ENCODE measurements at regions not wholly inside any gene's neighbourhood (a gene's known extent, or its start where the extent isn't known, plus 50 kb on each side); places are given as distances from the start of the nearest gene placed in this dataset.

- no peak for TF ChIP-seq HDGF (IDR thresholded peaks at IDR 0.05; ENCODE audit: borderline replicate concordance)
- no peak for TF ChIP-seq FOXA1 (IDR thresholded peaks at IDR 0.05)
- no peak for TF ChIP-seq ARNT (IDR thresholded peaks at IDR 0.05)
- no peak for TF ChIP-seq TARDBP (IDR thresholded peaks at IDR 0.05)
- no peak for TF ChIP-seq L3MBTL2 (conservative IDR thresholded peaks at IDR 0.05)
- TF ChIP-seq PKNOX1 (IDR thresholded peaks at IDR 0.05) = no peak
- no peak for TF ChIP-seq FOXM1 (IDR thresholded peaks at IDR 0.05; ENCODE audit: borderline replicate concordance)
- TF ChIP-seq BHLHE40 (IDR thresholded peaks at IDR 0.05; ENCODE audit: borderline replicate concordance) = no peak
- TF ChIP-seq SP1 (IDR thresholded peaks at IDR 0.05) = no peak
- TF ChIP-seq NFRKB (IDR thresholded peaks at IDR 0.05) = no peak
- TF ChIP-seq FOXK2 (IDR thresholded peaks at IDR 0.05) = no peak
- no peak for TF ChIP-seq SUZ12 (IDR thresholded peaks at IDR 0.05)
- TF ChIP-seq ELF4 (IDR thresholded peaks at IDR 0.05) = no peak
- TF ChIP-seq LEF1 (IDR thresholded peaks at IDR 0.05; ENCODE audit: borderline replicate concordance) = no peak
- TF ChIP-seq CTBP1 (IDR thresholded peaks at IDR 0.05; ENCODE audit: borderline replicate concordance) = no peak
- POLR2A ChIA-PET = no interaction called here
- DNase-seq (ENCODE audit: extremely low spot score) = no peak
- CTCF ChIA-PET = no interaction called here
Measured at GRCh38 chr13:72132075-72132474, 265.1 kb upstream of the DACH1 start.

- no peak for DNase-seq (ENCODE audit: extremely low spot score)
- CTCF ChIA-PET = no interaction called here
Measured at GRCh38 chr13:72129117-72129516, 262.1 kb upstream of the DACH1 start.

GRCh38 chr13:72127031-72127430, 260.0 kb upstream of the DACH1 start:
- TF ChIP-seq PKNOX1 (IDR thresholded peaks at IDR 0.05) (no peak), FOXK2 (IDR thresholded peaks at IDR 0.05) (no peak), ARNT (IDR thresholded peaks at IDR 0.05) (no peak), CTBP1 (IDR thresholded peaks at IDR 0.05; ENCODE audit: borderline replicate concordance) (no peak), BHLHE40 (IDR thresholded peaks at IDR 0.05; ENCODE audit: borderline replicate concordance) (no peak), SUZ12 (IDR thresholded peaks at IDR 0.05) (no peak), HDGF (IDR thresholded peaks at IDR 0.05; ENCODE audit: borderline replicate concordance) (no peak), SP1 (IDR thresholded peaks at IDR 0.05) (no peak)
- POLR2A ChIA-PET = no interaction called here
- no peak for DNase-seq (ENCODE audit: extremely low spot score)
- CTCF ChIA-PET = interaction anchor here (0.6 kb wide), 1 partner anchor 13 kb away, joined by 3 read pairs; no protein-coding TSS in a partner anchor

More at GRCh38 chr13:72129117-72129516, 262.1 kb upstream of the DACH1 start:
- POLR2A ChIA-PET = no interaction called here
- TF ChIP-seq FOXM1 (IDR thresholded peaks at IDR 0.05; ENCODE audit: borderline replicate concordance) = no peak
- TF ChIP-seq L3MBTL2 (conservative IDR thresholded peaks at IDR 0.05) = no peak
- no peak for TF ChIP-seq FOXA1 (IDR thresholded peaks at IDR 0.05)
- no peak for TF ChIP-seq HDGF (IDR thresholded peaks at IDR 0.05; ENCODE audit: borderline replicate concordance)
- TF ChIP-seq NFRKB (IDR thresholded peaks at IDR 0.05) = no peak
- no peak for TF ChIP-seq TARDBP (IDR thresholded peaks at IDR 0.05)
- TF ChIP-seq ARNT (IDR thresholded peaks at IDR 0.05) = no peak
- no peak for TF ChIP-seq LEF1 (IDR thresholded peaks at IDR 0.05; ENCODE audit: borderline replicate concordance)
- no peak for TF ChIP-seq CTBP1 (IDR thresholded peaks at IDR 0.05; ENCODE audit: borderline replicate concordance)
- TF ChIP-seq BHLHE40 (IDR thresholded peaks at IDR 0.05; ENCODE audit: borderline replicate concordance) = no peak
- TF ChIP-seq ELF4 (IDR thresholded peaks at IDR 0.05) = no peak
- TF ChIP-seq ZNF384 (IDR thresholded peaks at IDR 0.05) = no peak
- TF ChIP-seq SP1 (IDR thresholded peaks at IDR 0.05) = no peak
- no peak for TF ChIP-seq SUZ12 (IDR thresholded peaks at IDR 0.05)
- no peak for TF ChIP-seq FOXK2 (IDR thresholded peaks at IDR 0.05)
- TF ChIP-seq PKNOX1 (IDR thresholded peaks at IDR 0.05) = no peak

GRCh38 chr13:72126424-72126823, 259.4 kb upstream of the DACH1 start:
- CTCF ChIA-PET = interaction anchor here (0.6 kb wide), 1 partner anchor 12 kb away, joined by 3 read pairs; no protein-coding TSS in a partner anchor
- DNase-seq (ENCODE audit: extremely low spot score) = no peak
- TF ChIP-seq NFRKB (IDR thresholded peaks at IDR 0.05) = no peak
- TF ChIP-seq SUZ12 (IDR thresholded peaks at IDR 0.05) = no peak
- TF ChIP-seq BHLHE40 (IDR thresholded peaks at IDR 0.05; ENCODE audit: borderline replicate concordance) = no peak
- no peak for TF ChIP-seq FOXM1 (IDR thresholded peaks at IDR 0.05; ENCODE audit: borderline replicate concordance)
- TF ChIP-seq SP1 (IDR thresholded peaks at IDR 0.05) = no peak
- TF ChIP-seq ARNT (IDR thresholded peaks at IDR 0.05) = no peak
- POLR2A ChIA-PET = no interaction called here

- TF ChIP-seq BHLHE40 (IDR thresholded peaks at IDR 0.05; ENCODE audit: borderline replicate concordance) = no peak
- no peak for TF ChIP-seq FOXA1 (IDR thresholded peaks at IDR 0.05)
- no peak for TF ChIP-seq PKNOX1 (IDR thresholded peaks at IDR 0.05)
- no peak for TF ChIP-seq SUZ12 (IDR thresholded peaks at IDR 0.05)
- no peak for TF ChIP-seq CTBP1 (IDR thresholded peaks at IDR 0.05; ENCODE audit: borderline replicate concordance)
- TF ChIP-seq ARNT (IDR thresholded peaks at IDR 0.05) = no peak
- TF ChIP-seq NFRKB (IDR thresholded peaks at IDR 0.05) = no peak
- no peak for TF ChIP-seq L3MBTL2 (conservative IDR thresholded peaks at IDR 0.05)
- no peak for TF ChIP-seq FOXM1 (IDR thresholded peaks at IDR 0.05; ENCODE audit: borderline replicate concordance)
- no peak for TF ChIP-seq LEF1 (IDR thresholded peaks at IDR 0.05; ENCODE audit: borderline replicate concordance)
- no peak for TF ChIP-seq ELF4 (IDR thresholded peaks at IDR 0.05)
- TF ChIP-seq HDGF (IDR thresholded peaks at IDR 0.05; ENCODE audit: borderline replicate concordance) = no peak
- TF ChIP-seq ZNF384 (IDR thresholded peaks at IDR 0.05) = no peak
- TF ChIP-seq FOXK2 (IDR thresholded peaks at IDR 0.05) = no peak
- no peak for TF ChIP-seq SP1 (IDR thresholded peaks at IDR 0.05)
- TF ChIP-seq TARDBP (IDR thresholded peaks at IDR 0.05) = no peak
- no peak for DNase-seq (ENCODE audit: extremely low spot score)
- ChIA-PET POLR2A (no interaction called here), CTCF (no interaction called here)
Measured at GRCh38 chr13:72125561-72125960, 258.6 kb upstream of the DACH1 start.
